Natural killer cell (primary cell): ENCODE measurements at regions not wholly inside any gene's neighbourhood (a gene's known extent, or its start where the extent isn't known, plus 50 kb on each side); places are given as distances from the start of the nearest gene placed in this dataset.
"Not testable (repeated sequence)": the region's sequence is repeated elsewhere in the genome, so short reads cannot be mapped to it uniquely, and the experiment has no call there.

Source experiments
- ATAC-seq, 3 donors: fragments of 150-1000 bp in 2 of 3; fragments of 200-7000 bp in 1 of 3; cut with Tn5 transposase; 1 replicate in 1 of 3; 2 replicates in 2 of 3; pipeline ENCODE4 v1.10.0; 2021; ENCODE audit warnings: mild to moderate bottlenecking in 2 of 3, moderate library complexity in 2 of 3
- DNase-seq, 2 donors: peaks; one replicate each; pipeline versions ENCODE4 v3.0.0 to v3.0.0-alpha.2; 2013 to 2021; ENCODE audit warnings: mixed read lengths in 1 of 2
- H3K27ac ChIP-seq: one replicate; pipeline ENCODE4 v1.5.1; 2013; ENCODE audit warnings: mild to moderate bottlenecking, low read length
- H3K27me3 ChIP-seq: one replicate; pipeline ENCODE4 v1.6.1; 2013; ENCODE audit warnings: low read length; ENCODE audit not compliant: control insufficient read depth, insufficient read depth
- H3K36me3 ChIP-seq: one replicate; pipeline ENCODE4 v1.6.1; 2013; ENCODE audit warnings: low read length; ENCODE audit not compliant: control insufficient read depth, insufficient read depth
- H3K4me1 ChIP-seq: one replicate; pipeline ENCODE4 v1.6.1; 2013; ENCODE audit warnings: low read length; ENCODE audit not compliant: control insufficient read depth, insufficient read depth
- H3K4me3 ChIP-seq: one replicate; pipeline ENCODE4 v1.5.1; 2013; ENCODE audit warnings: low read length
- H3K9me3 ChIP-seq: one replicate; pipeline ENCODE4 v1.6.1; 2013; ENCODE audit warnings: low read length; ENCODE audit not compliant: control insufficient read depth, insufficient read depth
- H3K27ac Mint-ChIP-seq, 2 donors: one replicate each; pipeline ENCODE4 v1.8.0; 2022; ENCODE audit warnings: mild to moderate bottlenecking in 2 of 2, mixed read lengths in 2 of 2, moderate library complexity in 1 of 2
- H3K27me3 Mint-ChIP-seq, 2 donors: one replicate each; pipeline ENCODE4 v1.8.0; 2022; ENCODE audit warnings: low read depth in 2 of 2, mixed read lengths in 2 of 2
- H3K36me3 Mint-ChIP-seq: one replicate; pipeline ENCODE4 v1.8.0; 2022; ENCODE audit warnings: mixed read lengths
- H3K4me1 Mint-ChIP-seq, 2 donors: one replicate each; pipeline ENCODE4 v1.8.0; 2022; ENCODE audit warnings: mixed read lengths in 2 of 2
- H3K4me3 Mint-ChIP-seq: one replicate; pipeline ENCODE4 v1.8.0; 2022; ENCODE audit warnings: mild to moderate bottlenecking, moderate library complexity, mixed read lengths
- H3K9me3 Mint-ChIP-seq, 2 donors: one replicate each; pipeline ENCODE4 v1.8.0; 2022; ENCODE audit warnings: mixed read lengths in 2 of 2
- WGBS: methylation state at CpG from one replicate; pipeline ENCODE4 v1.1.7; 2013; ENCODE audit warnings: missing lambda C conversion rate; ENCODE audit not compliant: insufficient coverage; 5-methylcytosine and 5-hydroxymethylcytosine counted together
- intact Hi-C: fragments of 100-400 bp; cut with micrococcal nuclease; formaldehyde crosslinking; loops from one replicate; pipeline ENCODE4 v1.14.2; 2022
- TF ChIP-seq, protein P1 (sequence below): fragments of 200-600 bp; IDR thresholded peaks from one replicate; pipeline ENCODE4 v1.8.0; 2022; ENCODE audit warnings: antibody characterized with exemption

GRCh38 chr4:143819029-143819428 lies 86.3 kb downstream of the GYPE start:
- no peaks in the 10 kb centered on the region for H3K27me3 Mint-ChIP-seq
- Histone ChIP-seq H3K27ac (no peak overlapping the region), H3K4me1 (no peaks in the 10 kb centered on the region), H3K36me3 (no peaks in the 10 kb centered on the region), H3K9me3 (no peaks in the 10 kb centered on the region), H3K27me3 (no peaks in the 10 kb centered on the region), H3K4me3 (no peak overlapping the region)
- ATAC-seq (no peak), DNase-seq (no peak)
- H3K27ac Mint-ChIP-seq: no peak overlapping the region
- 92% methylated on average over 2 of the region's 2 CpGs for WGBS
- H3K9me3 Mint-ChIP-seq: no peaks in the 10 kb centered on the region
- TF ChIP-seq, protein P1, sequence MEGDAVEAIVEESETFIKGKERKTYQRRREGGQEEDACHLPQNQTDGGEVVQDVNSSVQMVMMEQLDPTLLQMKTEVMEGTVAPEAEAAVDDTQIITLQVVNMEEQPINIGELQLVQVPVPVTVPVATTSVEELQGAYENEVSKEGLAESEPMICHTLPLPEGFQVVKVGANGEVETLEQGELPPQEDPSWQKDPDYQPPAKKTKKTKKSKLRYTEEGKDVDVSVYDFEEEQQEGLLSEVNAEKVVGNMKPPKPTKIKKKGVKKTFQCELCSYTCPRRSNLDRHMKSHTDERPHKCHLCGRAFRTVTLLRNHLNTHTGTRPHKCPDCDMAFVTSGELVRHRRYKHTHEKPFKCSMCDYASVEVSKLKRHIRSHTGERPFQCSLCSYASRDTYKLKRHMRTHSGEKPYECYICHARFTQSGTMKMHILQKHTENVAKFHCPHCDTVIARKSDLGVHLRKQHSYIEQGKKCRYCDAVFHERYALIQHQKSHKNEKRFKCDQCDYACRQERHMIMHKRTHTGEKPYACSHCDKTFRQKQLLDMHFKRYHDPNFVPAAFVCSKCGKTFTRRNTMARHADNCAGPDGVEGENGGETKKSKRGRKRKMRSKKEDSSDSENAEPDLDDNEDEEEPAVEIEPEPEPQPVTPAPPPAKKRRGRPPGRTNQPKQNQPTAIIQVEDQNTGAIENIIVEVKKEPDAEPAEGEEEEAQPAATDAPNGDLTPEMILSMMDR: no peak
- H3K4me3 Mint-ChIP-seq: no peak overlapping the region
- intact Hi-C loops: no loop called here
- no peaks in the 10 kb centered on the region for H3K4me1 Mint-ChIP-seq
- H3K36me3 Mint-ChIP-seq: no peaks in the 10 kb centered on the region

DNA sequence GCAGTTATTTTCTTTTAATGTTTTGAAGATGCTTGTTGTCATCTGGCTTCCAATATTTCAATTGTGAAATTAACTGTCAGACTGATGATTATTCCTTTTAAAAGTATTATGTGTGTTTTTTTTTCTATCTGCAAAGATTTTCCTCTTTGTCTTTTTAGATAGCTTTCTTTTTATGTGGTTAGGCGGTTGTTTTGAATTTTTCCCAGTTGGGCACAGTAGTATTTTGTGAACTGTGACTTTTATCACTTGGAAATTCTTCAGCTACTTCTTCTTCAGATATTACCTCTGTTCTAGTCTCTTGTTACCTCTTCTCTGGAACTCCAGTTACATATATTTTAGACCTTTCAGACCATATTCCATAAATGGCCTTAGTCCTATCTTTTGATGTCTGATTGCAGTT lies 87.5 kb downstream of the GYPE start:
- H3K36me3 Mint-ChIP-seq, DNase-seq, H3K4me3 Mint-ChIP-seq, H3K9me3 Mint-ChIP-seq, H3K27ac ChIP-seq, H3K4me1 Mint-ChIP-seq, H3K4me1 ChIP-seq, ATAC-seq, H3K27me3 Mint-ChIP-seq, H3K27me3 ChIP-seq, intact Hi-C loops, H3K9me3 ChIP-seq, H3K27ac Mint-ChIP-seq, H3K4me3 ChIP-seq, H3K36me3 ChIP-seq: not testable (repeated sequence)
- no CpG with 5 or more reads among the region's 1 CpG for WGBS

DNA sequence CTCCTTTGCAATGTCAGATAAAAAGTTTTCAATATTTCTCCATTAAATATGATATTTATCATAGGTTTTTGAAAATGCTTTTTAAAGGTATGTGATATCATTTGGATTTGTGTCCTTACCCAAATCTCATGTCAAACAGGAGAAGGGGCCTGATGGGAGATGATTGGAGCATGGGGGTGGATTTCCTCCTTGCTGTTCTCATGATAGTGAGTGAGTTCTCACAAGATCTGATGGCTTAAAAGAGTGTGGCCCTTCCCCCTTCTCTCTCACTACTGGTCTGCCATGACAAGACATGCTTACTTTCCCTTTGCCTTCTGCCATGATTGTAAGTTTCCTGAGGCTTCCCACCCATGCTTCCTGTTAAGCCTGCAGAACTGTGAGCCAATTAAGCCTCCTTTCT lies 90.0 kb downstream of the GYPE start:
- H3K4me1 Mint-ChIP-seq, DNase-seq, H3K4me3 Mint-ChIP-seq, H3K36me3 ChIP-seq, H3K4me3 ChIP-seq, H3K27ac ChIP-seq, ATAC-seq, H3K27me3 Mint-ChIP-seq, H3K36me3 Mint-ChIP-seq, H3K9me3 Mint-ChIP-seq, intact Hi-C loops, H3K4me1 ChIP-seq, H3K27ac Mint-ChIP-seq, H3K27me3 ChIP-seq, H3K9me3 ChIP-seq: not testable (repeated sequence)

DNA sequence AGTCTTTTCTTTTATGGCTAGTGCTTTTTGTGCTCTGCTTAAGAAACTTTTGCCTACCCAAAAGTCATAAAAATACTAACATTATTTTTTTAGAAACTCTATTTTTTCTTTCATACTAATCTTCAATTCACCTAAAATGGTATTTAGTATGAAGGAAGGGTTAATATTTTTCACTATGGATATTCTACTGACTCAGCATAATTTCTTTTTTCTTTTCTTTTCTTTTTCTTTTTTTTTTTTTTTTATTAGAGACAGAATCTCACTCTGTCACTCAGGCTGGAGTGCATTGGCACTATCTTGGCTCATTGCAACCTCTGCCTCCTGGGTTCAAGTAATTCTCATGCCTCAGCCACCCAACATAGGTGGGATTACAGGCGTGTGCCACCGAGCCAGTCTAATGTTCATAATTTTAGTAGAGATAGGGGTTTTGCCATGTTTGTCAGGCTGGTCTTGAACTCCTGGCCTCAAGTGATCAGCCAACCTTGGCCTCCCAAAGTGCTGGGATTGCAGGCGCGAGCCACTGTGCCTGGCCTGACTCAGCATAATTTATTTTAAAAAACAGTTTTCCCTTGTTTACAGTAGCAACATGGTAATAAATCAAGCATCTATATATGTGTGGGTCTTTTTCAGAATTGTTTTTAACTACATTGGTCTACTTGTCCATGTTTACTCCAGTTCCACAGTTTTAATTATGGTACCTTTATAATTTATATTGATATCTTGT lies 91.8 kb downstream of the GYPE start:
- H3K27me3 Mint-ChIP-seq, ATAC-seq, H3K9me3 Mint-ChIP-seq, H3K36me3 ChIP-seq, H3K4me3 Mint-ChIP-seq, H3K27ac ChIP-seq, H3K27me3 ChIP-seq, H3K4me1 Mint-ChIP-seq, H3K4me1 ChIP-seq, H3K27ac Mint-ChIP-seq, H3K4me3 ChIP-seq, H3K9me3 ChIP-seq, H3K36me3 Mint-ChIP-seq, DNase-seq, intact Hi-C loops: not testable (repeated sequence)
- WGBS: 92% methylated on average over 4 of the region's 4 CpGs

DNA sequence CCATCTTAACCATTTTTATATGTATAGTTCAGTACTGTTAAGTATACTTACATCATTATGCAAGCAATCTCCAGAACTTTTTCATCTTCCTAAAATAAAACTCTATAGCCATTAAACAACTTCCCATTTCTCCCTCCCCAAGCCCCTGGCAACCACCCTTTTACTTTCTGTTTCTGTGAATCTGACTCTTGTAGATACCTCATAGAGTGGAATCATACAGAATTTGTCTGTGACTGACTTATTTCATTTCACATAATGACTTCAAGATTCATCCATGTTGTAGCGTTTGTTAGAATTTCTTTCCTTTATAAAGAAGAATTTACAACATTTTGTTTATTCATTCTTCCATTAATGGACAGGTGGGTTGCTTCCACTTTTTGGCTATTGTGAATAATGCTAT lies 91.2 kb upstream of the FREM3 start:
- H3K4me3 ChIP-seq, H3K27me3 Mint-ChIP-seq, H3K9me3 Mint-ChIP-seq, H3K4me3 Mint-ChIP-seq, H3K36me3 ChIP-seq, H3K27ac ChIP-seq, DNase-seq, H3K9me3 ChIP-seq, H3K4me1 Mint-ChIP-seq, H3K36me3 Mint-ChIP-seq, intact Hi-C loops, ATAC-seq, H3K27me3 ChIP-seq, H3K4me1 ChIP-seq, H3K27ac Mint-ChIP-seq: not testable (repeated sequence)
- no CpG with 5 or more reads among the region's 1 CpG for WGBS

GRCh38 chr4:143790425-143790824 lies 90.0 kb upstream of the FREM3 start:
- H3K27me3 ChIP-seq, H3K36me3 Mint-ChIP-seq, H3K9me3 Mint-ChIP-seq, H3K27ac ChIP-seq, H3K4me3 Mint-ChIP-seq, ATAC-seq, H3K4me3 ChIP-seq, H3K27me3 Mint-ChIP-seq, H3K4me1 ChIP-seq, H3K36me3 ChIP-seq, H3K9me3 ChIP-seq, H3K27ac Mint-ChIP-seq, H3K4me1 Mint-ChIP-seq, DNase-seq, intact Hi-C loops: not testable (repeated sequence)
- WGBS: 89% methylated on average over 3 of the region's 3 CpGs

- H3K4me1 Mint-ChIP-seq, H3K4me3 Mint-ChIP-seq, intact Hi-C loops, DNase-seq, H3K9me3 Mint-ChIP-seq, H3K27ac ChIP-seq, H3K4me1 ChIP-seq, H3K27me3 ChIP-seq, H3K36me3 ChIP-seq, H3K27ac Mint-ChIP-seq, H3K36me3 Mint-ChIP-seq, ATAC-seq, H3K4me3 ChIP-seq, H3K9me3 ChIP-seq, H3K27me3 Mint-ChIP-seq: not testable (repeated sequence)
- 36% methylated on average over 2 of the region's 2 CpGs for WGBS
Observed at GRCh38 chr4:143789618-143790017, 89.1 kb upstream of the FREM3 start.
